Lower leg skin (tissue), 3 donors: ENCODE measurements at regions not wholly inside any gene's neighbourhood (a gene's known extent, or its start where the extent isn't known, plus 50 kb on each side); places are given as distances from the start of the nearest gene placed in this dataset.

ENCODE experiments used
- CTCF ChIP-seq, 3 donors: fragments of 450-650 bp; IDR thresholded peaks; one replicate each; pipeline ENCODE4 v1.5.1; 2016; ENCODE audit warnings: antibody characterized with exemption in 3 of 3, mild to moderate bottlenecking in 3 of 3, moderate library complexity in 2 of 3
- POLR2A ChIP-seq, 2 donors: fragments of 450-650 bp; IDR thresholded peaks; one replicate each; pipeline ENCODE4 v1.6.1; 2016 to 2017; ENCODE audit warnings: antibody characterized with exemption in 2 of 2, mild to moderate bottlenecking in 1 of 2, moderate library complexity in 1 of 2

GRCh38 chr5:45037927-45038326 is 229.2 kb downstream of the MRPS30 start:
- TF ChIP-seq CTCF (IDR thresholded peaks at IDR 0.05) (no peak), POLR2A (IDR thresholded peaks at IDR 0.05) (no peak)
